ENCODE measurements at regions not wholly inside any gene's neighbourhood (a gene's known extent, or its start where the extent isn't known, plus 50 kb on each side); places are given as distances from the start of the nearest gene placed in this dataset.
"Not testable (repeated sequence)": the region's sequence is repeated elsewhere in the genome, so short reads cannot be mapped to it uniquely, and the experiment has no call there.

DNA sequence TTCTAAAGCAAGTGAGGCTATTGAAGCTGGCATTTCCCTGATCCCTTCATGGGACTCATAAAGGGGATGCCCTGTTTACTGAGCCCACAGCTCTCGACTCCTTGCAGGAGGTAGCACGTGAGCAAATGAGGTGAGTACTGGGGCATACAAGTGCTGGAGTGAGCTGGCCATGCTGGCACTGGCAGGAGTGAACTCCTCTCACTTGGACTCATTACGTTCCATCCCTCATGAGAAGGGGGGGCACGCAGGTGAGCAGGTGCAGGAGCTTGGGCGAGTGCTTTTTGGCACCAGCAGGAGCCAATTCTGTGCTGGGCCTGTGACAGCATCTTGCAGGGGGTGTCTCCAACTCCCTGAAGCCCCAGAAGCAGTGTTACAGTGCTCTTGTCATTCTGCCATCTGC is 337.1 kb upstream of the CA10 start:
- no peak for DNase-seq (ENCODE audit: low read depth)
- in situ Hi-C loops (cut with HindIII; ENCODE audit: low pct_unique_long_range_greater_than_20kb, low sequenced_read_pairs): no loop called here

DNA sequence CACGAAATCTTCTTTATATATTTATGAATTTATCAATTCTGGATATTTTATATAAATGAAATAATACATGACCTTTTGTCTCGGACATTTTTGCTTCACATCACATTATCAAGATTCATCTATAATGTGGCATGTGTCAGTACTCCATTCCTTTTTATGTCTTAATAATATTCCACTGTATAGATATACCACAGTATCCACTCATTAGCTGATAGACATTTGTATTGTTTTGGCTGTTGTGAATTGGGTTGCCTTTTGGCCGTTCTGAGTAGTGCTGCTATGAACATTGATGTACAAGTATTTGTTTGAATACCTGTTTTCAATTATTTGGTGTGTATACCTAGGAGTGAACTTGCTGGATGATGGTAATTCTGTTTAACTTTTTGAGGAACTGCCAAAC is 323.8 kb upstream of the CA10 start:
- DNase-seq (ENCODE audit: low read depth): no peak
- in situ Hi-C loops (cut with HindIII; ENCODE audit: low pct_unique_long_range_greater_than_20kb, low sequenced_read_pairs): no loop called here

DNA sequence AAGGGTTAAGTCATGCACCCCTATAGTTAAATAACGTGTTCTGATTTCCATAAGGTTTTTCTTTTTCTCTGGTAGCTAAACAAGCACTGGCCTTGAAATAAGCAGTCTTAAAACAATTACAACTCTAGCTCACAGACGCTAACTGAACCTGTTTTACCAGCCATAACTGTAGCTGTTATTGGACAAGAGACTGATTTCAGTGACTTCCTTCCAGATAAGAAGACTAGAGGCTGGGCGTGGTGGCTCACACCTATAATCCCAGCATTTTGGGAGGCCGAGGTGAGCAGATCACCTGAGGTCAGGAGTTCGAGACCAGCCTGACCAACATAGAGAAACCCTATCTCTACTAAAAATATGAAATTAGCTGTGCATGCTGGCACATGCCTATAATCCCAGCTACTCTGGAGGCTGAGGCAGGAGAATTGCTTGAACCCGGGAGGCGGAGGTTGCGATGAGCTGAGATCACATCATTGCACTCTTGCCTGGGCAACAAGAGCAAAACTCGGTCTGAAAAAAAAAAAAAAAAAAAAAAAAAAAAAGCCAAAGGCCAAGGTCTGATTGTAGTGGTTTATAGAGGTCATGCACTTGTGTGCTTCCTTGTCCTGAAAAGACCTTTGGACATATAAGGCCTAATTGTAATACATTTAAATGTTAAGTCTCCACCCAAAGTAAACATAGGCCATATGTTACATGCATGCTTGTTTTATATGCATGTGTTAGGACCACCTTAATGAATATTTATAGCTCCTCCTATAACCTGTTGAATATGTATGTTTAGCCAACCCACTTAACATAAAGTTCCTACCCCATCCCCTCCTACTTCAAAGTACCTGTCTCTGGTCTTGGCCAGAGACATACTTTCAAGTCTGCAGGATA is 319.5 kb upstream of the CA10 start:
- no peak for DNase-seq (ENCODE audit: low read depth)
- in situ Hi-C loops (cut with HindIII; ENCODE audit: low pct_unique_long_range_greater_than_20kb, low sequenced_read_pairs): no loop called here

DNA sequence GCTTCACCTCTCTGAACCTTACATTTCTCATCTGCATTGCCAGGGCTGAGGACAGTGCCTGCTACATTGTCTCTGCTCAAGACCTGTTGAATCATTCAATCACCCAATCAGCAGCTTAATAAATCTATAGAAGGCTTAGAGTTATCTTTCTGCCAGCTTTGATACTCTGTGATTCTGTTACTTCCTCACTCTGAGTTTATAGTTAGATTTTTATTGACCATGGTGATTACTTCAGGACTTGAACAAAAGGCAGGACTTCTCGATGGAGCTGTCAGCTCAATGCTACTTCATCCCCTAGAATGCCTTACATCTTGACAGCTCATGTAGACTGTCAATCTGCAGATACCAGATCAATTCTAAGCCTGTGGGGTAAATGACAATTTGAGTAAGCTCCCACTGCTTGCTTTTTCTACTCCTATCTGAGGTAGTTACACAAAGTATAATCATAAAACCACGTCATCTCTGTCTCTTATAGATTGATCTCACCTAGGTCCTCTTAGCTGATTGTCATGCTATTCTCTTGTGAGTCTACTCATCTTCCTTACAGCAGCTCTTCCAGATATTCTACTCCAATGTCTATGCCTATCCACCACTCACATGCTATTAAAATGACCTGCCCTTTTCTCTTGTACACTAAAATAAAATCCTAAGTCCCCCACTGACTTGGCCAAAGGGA is 318.3 kb upstream of the CA10 start:
- in situ Hi-C loops (cut with HindIII; ENCODE audit: low pct_unique_long_range_greater_than_20kb, low sequenced_read_pairs): no loop called here
- no peak for DNase-seq (ENCODE audit: low read depth)

DNA sequence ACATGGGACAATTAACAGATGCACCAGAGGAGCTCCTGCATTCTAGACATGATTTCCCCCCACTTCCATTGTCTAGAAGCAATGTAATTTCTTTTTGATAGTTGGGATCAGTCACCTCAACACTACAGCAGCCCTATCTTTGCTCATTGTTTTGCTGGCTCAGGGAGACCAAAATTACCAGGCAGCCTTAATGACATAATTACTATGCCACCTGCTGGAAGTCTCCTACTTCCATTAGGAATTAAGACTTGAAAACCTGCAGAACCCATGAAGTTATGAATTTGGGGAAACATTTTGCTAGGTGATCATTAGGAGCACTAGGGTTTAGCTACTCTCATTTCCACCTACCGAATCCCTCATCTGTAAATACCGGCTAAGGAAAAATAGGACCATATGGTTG is 312.0 kb upstream of the CA10 start:
- no peak for DNase-seq (ENCODE audit: low read depth)
- in situ Hi-C loops (cut with HindIII; ENCODE audit: low pct_unique_long_range_greater_than_20kb, low sequenced_read_pairs): no loop called here

DNA sequence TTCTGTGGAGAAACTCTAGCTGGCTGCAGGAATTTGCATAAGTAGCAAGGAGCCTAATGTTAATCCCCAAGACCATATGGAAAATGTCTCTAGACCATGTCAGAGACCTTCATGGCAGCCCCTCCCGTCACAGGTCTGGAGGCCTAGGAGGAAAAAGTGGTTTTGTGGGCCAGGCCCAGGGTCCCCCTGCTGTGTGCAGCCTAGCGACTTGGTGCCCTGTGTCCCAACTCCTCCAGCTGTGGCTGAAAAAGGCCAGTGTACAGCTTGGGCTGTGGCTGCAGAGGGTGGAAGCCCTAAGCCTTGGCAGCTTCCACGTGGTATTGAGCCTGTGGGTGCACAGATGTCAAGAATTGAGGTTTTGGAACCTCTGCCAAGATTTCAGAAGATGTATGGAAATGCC is 306.9 kb upstream of the CA10 start:
- no peak for DNase-seq (ENCODE audit: low read depth)
- in situ Hi-C loops (cut with HindIII; ENCODE audit: low pct_unique_long_range_greater_than_20kb, low sequenced_read_pairs): no loop called here

DNA sequence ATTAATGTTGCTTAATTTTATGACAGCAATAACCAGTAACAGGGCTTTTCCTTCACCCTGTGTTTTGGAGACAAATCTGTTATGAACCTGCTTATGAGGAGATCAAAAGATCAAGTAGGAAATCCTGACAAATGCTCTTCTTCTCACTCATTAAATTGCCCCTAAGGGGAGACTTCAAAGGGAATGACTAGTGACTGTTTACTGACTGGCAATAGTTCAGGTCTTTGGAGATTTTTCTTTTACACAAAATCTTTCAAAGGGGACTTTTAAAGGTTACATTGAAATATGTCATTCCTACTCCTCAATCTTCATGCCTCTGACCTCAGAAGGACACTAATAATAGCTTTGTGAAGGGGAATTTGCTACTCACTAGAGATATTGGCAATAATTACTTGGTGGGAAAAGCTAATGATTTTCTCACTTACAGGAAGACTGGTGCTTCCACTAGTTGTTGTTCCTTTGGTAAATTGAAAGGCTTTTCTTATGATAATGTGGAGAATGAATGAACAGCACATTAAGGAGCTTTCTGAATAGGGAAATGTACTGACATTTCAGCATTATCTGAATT is 292.9 kb upstream of the CA10 start:
- in situ Hi-C loops (cut with HindIII; ENCODE audit: low pct_unique_long_range_greater_than_20kb, low sequenced_read_pairs): no loop called here

DNA sequence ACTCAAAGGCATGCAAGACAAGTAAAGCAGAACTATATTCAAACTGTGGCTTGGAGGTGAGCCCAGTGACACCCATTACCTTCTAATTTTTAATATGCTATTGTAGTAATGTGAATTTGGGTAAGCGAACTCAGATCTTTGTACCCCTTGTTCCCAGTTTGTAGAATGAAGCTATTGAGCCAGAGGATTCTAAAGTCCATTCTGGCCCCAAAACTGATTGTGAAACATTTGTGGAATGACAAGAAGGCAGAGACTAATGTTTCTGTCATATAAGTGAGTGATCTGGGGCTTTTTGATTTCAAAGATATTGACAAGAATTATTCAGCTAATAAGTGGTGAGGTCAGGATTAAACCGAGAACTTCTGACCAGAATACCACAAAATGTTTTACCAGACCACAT is 283.8 kb upstream of the CA10 start:
- in situ Hi-C loops (cut with HindIII; ENCODE audit: low pct_unique_long_range_greater_than_20kb, low sequenced_read_pairs): no loop called here
- no peak for DNase-seq (ENCODE audit: low read depth)

More for the DNA sequence above, 292.9 kb upstream of the CA10 start:
- no peak for DNase-seq (ENCODE audit: low read depth)

DNA sequence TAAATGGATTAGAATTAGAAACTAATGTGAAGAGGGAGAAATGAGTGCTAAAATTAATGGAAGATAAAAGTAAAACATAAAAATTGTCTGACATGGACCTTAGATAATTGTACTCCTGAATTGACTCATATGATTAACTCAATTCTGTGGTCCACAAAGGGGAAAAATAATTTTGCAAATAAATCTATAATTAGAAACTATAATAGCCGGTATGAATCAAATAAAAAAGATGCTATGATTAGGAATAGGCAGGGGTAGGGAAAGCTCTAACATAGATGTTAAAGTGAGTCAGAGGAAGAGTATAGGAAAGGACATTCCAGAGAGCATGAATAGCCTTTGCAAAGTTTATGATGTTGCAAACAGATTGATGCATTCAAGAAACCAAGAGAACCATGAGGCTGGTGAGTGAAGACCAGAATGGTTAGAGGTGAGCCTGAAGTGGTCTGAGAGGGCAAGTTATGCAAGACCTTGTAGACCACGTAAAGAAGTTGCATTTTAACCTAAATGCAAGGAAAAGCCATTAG is 262.1 kb upstream of the CA10 start:
- DNase-seq (ENCODE audit: low read depth): no peak
- in situ Hi-C loops (cut with HindIII; ENCODE audit: low pct_unique_long_range_greater_than_20kb, low sequenced_read_pairs): no loop called here

DNA sequence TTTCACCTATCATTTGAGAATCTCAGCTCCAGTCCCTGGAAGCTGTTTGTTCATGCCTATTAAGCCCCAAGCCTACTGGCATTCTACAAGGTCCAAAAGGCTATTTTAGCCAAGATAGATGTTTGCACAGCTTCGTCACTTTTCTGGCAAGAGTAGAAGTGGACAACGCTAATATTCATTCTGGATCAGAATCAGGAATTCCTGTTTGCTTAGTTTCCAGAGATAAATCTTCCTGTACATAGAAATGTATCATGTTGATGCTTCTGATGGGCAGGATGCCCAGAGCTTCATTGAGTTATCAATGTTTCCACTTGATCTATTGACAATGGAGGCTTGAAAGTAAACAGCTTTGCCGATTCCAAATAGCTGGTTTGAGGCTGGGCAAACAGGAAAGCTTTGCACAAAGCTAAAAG is 260.7 kb upstream of the CA10 start:
- no peak for DNase-seq (ENCODE audit: low read depth)
- in situ Hi-C loops (cut with HindIII; ENCODE audit: low pct_unique_long_range_greater_than_20kb, low sequenced_read_pairs): no loop called here

DNA sequence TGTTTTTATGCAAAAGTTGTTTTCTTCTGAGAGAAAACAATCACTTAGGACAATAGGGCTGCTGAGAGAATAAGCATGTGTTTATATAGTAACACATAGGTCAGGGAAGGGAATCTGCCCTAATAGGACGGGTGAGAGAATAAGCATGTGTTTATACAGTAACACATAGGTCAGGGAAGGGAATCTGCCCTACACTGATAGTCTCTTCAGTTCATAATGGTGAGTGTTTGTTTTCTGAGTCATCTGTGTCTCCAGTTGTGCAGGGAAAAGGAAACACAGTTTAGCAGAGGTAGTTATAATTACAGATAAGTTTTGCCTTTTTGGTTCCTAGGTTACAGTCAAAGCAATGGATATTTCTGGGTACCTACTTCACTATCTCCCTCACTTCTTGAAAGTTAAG is 252.3 kb upstream of the CA10 start:
- peak; percentile 15 for DNase-seq (ENCODE audit: low read depth)
- in situ Hi-C loops (cut with HindIII; ENCODE audit: low pct_unique_long_range_greater_than_20kb, low sequenced_read_pairs): no loop called here

DNA sequence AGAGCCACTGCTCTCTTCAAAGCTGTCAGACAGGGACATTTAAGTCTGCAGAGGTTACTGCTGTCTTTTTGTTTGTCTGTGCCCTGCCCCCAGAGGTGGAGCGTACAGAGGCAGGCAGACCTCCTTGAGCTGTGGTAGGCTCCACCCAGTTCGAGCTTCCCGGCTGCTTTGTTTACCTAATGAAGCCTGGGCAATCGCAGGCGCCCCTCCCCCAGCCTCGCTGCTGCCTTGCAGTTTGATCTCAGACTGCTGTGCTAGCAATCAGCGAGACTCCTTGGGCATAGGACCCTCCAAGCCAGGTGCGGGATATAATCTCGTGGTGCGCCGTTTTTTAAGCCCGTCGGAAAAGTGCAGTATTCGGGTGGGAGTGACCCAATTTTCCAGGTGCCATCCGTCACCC is 250.7 kb upstream of the CA10 start:
- DNase-seq (ENCODE audit: low read depth); in situ Hi-C loops (cut with HindIII; ENCODE audit: low pct_unique_long_range_greater_than_20kb, low sequenced_read_pairs): not testable (repeated sequence)

DNA sequence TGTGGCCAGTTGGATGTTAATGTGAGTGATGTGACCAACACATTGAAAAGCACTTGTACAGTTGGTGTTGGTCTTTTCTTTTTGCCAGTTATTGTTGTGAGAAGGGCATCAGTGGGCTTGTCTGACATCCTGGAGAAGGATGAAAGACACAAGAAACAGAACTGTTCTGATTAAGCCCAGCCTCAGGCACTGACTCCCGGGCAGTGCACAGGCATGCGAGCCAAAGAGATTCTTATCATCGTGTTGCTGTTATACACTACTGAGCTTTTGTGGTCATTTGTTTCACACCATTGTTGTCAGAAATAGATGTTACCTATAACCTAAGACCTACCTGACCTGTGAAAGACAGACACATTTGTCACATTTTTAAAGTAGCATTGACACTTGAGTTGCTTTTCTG is 236.8 kb upstream of the CA10 start:
- in situ Hi-C loops (cut with HindIII; ENCODE audit: low pct_unique_long_range_greater_than_20kb, low sequenced_read_pairs): no loop called here
- no peak for DNase-seq (ENCODE audit: low read depth)

DNA sequence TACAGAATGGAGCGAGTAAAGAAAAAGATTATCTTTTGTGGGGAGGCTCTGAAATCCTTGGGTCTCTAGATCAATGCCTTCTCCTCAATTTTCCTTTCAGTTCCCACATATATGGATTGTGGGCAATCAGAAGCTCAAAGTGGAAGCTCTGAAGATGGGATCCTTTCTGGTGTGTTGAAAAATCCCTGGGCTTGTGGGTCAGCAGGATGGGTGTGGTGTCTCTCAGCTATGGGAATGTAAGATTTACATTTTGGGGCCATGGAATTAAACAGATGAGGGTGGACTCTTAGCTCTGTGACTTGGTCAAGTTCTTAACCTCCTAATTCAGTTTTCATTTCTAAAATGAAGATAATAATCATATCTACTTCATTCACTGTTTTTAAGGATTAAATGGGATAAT is 231.9 kb upstream of the CA10 start:
- in situ Hi-C loops (cut with HindIII; ENCODE audit: low pct_unique_long_range_greater_than_20kb, low sequenced_read_pairs): no loop called here
- DNase-seq (ENCODE audit: low read depth): no peak

DNA sequence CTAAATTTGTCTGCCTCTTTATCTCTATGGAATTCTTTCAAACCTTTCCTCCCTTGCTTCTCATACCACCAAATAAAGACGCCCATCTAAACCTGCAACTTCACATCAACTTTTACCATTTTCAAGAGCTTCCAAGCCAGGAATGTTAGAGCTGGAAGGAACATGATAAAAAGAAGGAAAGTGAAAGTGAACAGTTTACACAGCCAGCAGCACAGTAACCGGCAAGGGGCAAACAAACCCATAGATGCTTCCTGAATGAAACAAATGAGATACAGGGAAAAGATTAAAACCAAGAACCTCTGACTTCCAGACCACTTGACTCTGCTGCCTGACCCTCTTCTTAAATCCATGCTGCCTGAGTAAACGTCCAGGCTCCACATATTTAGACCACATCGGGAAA is 231.1 kb upstream of the CA10 start:
- DNase-seq (ENCODE audit: low read depth): no peak
- in situ Hi-C loops (cut with HindIII; ENCODE audit: low pct_unique_long_range_greater_than_20kb, low sequenced_read_pairs): no loop called here

DNA sequence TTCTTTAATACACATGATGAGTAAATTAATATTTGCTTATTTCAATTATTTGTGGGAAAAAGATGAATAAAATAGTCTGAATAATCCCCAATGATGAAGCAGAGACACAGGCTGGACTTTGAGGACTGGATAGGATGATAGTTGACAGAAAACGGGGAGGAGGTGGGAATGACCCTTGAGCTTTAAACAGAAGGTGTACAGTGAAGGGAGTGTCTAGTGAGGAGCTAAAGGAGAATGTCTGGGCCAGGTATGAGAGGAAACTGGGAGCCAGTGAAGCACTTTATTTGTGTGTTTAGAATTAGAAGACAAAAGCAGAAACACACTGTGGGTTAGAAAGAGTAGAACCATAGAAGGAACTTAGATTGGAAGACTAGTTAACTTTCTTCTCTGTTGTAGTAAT is 230.4 kb upstream of the CA10 start:
- no peak for DNase-seq (ENCODE audit: low read depth)
- in situ Hi-C loops (cut with HindIII; ENCODE audit: low pct_unique_long_range_greater_than_20kb, low sequenced_read_pairs): no loop called here

DNA sequence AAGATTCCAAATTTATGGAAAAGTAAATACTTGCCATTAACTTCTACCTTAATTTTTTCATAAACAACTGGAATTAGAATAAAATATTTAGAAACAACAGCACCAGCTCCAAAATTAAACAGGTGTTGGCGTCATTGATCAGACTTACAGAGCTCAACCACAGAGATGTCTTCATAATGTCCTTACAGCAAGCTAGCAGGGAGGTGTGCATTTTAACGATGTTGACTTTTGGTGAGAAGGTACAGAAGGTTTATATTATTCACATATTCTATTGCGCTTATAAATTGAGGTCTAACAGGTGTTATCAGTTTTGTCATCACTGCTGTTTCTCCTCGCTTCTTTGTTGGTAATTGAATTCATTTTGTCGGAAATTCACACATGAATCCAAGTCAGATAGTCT is 226.2 kb upstream of the CA10 start:
- no peak for DNase-seq (ENCODE audit: low read depth)
- in situ Hi-C loops (cut with HindIII; ENCODE audit: low pct_unique_long_range_greater_than_20kb, low sequenced_read_pairs): no loop called here

DNA sequence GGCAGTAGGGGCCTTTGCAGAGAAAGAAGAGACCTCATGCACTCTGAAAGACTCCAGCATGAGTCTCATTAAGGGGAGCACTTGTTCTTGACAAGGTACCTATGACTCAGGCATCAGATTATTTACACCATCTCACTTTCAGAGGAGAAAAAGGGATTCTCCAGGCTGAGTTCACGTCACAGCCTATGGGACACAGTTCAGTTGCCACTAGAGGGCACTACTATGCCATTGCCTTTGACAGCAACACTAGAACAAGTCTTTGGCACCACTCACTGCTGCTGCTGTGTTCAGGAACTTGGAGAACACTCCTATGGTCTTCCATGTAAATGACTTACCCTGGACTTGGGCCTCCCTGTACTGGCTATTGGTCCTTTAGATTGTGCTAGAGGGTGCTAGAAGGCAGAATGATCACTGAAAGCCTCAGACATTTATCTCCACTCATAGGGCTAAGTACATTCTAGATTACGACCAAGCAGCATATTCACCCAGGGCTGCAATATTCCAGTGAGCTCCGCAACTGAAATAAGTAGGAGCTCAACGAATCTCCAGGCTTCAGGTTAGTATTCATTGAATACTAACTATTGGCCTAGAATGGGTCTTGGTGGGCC is 225.1 kb upstream of the CA10 start:
- peak; percentile 64 for DNase-seq (ENCODE audit: low read depth)
- in situ Hi-C loops (cut with HindIII; ENCODE audit: low pct_unique_long_range_greater_than_20kb, low sequenced_read_pairs): no loop called here

DNA sequence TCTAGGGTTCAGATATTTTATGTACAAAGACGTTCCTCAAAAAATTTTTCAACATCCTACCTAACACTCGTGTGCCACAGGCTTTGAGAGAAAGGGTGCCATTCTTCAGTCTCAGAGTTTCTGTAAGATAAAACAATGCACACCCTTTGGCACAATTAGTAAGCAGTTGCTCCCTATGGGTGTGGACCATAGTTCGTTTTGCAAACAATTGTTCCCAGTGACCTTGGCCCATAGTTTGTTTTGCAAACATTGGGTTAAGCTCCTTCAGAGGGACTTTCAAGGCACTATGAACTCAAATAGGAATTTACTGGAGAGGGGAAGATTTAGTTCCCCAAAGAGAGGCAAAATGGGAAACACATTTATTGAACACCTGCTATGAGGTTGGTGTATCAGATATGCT is 220.3 kb upstream of the CA10 start:
- DNase-seq (ENCODE audit: low read depth): no peak
- in situ Hi-C loops (cut with HindIII; ENCODE audit: low pct_unique_long_range_greater_than_20kb, low sequenced_read_pairs): no loop called here

Data from Caki2 (cell line).